H9 (cell line): ENCODE measurements at regions not wholly inside any gene's neighbourhood (a gene's known extent, or its start where the extent isn't known, plus 50 kb on each side); places are given as distances from the start of the nearest gene placed in this dataset.

Experiments used
- DNase-seq: peaks from one replicate; pipeline ENCODE4 v3.0.0-alpha.2; 2017
- H2AFZ ChIP-seq: one replicate; pipeline ENCODE4 v1.6.1; 2013; ENCODE audit warnings: mild to moderate bottlenecking, low read length, control low read depth, moderate library complexity
- H2AK5ac ChIP-seq: 2 replicates; pipeline ENCODE4 v1.6.1; 2013; ENCODE audit warnings: low read length, control low read depth, mixed read lengths; ENCODE audit not compliant: insufficient read length
- H2BK120ac ChIP-seq: one replicate; pipeline ENCODE4 v1.6.1; 2013; ENCODE audit warnings: low read depth, mild to moderate bottlenecking, low read length, control low read depth, inconsistent platforms; ENCODE audit not compliant: poor library complexity, severe bottlenecking
- H2BK12ac ChIP-seq: 2 replicates; pipeline ENCODE4 v1.6.1; 2013; ENCODE audit warnings: low read length, control low read depth, mixed read lengths, low read depth; ENCODE audit not compliant: insufficient read length
- H2BK15ac ChIP-seq: 2 replicates; pipeline ENCODE4 v1.6.1; 2013; ENCODE audit warnings: low read depth, low read length, control low read depth
- H2BK20ac ChIP-seq: one replicate; pipeline ENCODE4 v1.6.1; 2013; ENCODE audit warnings: low read depth, mild to moderate bottlenecking, low read length, control low read depth, inconsistent platforms; ENCODE audit not compliant: poor library complexity, severe bottlenecking
- H2BK5ac ChIP-seq: 2 replicates; pipeline ENCODE4 v1.6.1; 2013; ENCODE audit warnings: low read length, control low read depth, mixed read lengths; ENCODE audit not compliant: insufficient read length
- H3K14ac ChIP-seq: 2 replicates; pipeline ENCODE4 v1.6.1; 2013; ENCODE audit warnings: low read length, control low read depth; ENCODE audit not compliant: insufficient read depth
- H3K18ac ChIP-seq: 2 replicates; pipeline ENCODE4 v1.6.1; 2013; ENCODE audit warnings: low read depth, mild to moderate bottlenecking, mixed read lengths, low read length, control low read depth; ENCODE audit not compliant: insufficient read length
- H3K23ac ChIP-seq: 2 replicates; pipeline ENCODE4 v1.6.1; 2013; ENCODE audit warnings: low read length, control low read depth, mixed read lengths, low read depth; ENCODE audit not compliant: insufficient read length
- H3K23me2 ChIP-seq: 2 replicates; pipeline ENCODE4 v1.6.1; 2013; ENCODE audit warnings: low read depth, mild to moderate bottlenecking, mixed read lengths, low read length, control low read depth; ENCODE audit not compliant: insufficient read length, poor library complexity, severe bottlenecking
- H3K27ac ChIP-seq: 2 replicates; pipeline ENCODE4 v1.5.1; 2013; ENCODE audit warnings: low read length, control low read depth, mixed read lengths, low read depth; ENCODE audit not compliant: insufficient read length
- H3K27me3 ChIP-seq: 2 replicates; pipeline ENCODE4 v1.6.1; 2013; ENCODE audit warnings: low read length, control low read depth, inconsistent platforms; ENCODE audit not compliant: insufficient read depth
- H3K4ac ChIP-seq: 2 replicates; pipeline ENCODE4 v1.6.1; 2013; ENCODE audit warnings: low read depth, mild to moderate bottlenecking, control low read depth, inconsistent platforms, low read length, moderate library complexity
- H3K4me1 ChIP-seq: 2 replicates; pipeline ENCODE4 v1.6.1; 2013; ENCODE audit warnings: low read length, control low read depth, inconsistent platforms; ENCODE audit not compliant: insufficient read depth
- H3K4me2 ChIP-seq: 2 replicates; pipeline ENCODE4 v1.6.1; 2013; ENCODE audit warnings: low read length, control low read depth, mixed read lengths; ENCODE audit not compliant: insufficient read length, insufficient read depth
- H3K56ac ChIP-seq: 2 replicates; pipeline ENCODE4 v1.6.1; 2013; ENCODE audit warnings: low read depth, mild to moderate bottlenecking, mixed read lengths, low read length, control low read depth; ENCODE audit not compliant: insufficient read length
- H3K79me1 ChIP-seq: 2 replicates; pipeline ENCODE4 v1.6.1; 2013; ENCODE audit warnings: low read depth, mild to moderate bottlenecking, moderate library complexity, low read length, control low read depth, inconsistent platforms; ENCODE audit not compliant: insufficient read depth, poor library complexity, severe bottlenecking
- H3K79me2 ChIP-seq: 2 replicates; pipeline ENCODE4 v1.6.1; 2013; ENCODE audit warnings: low read length, control low read depth, inconsistent platforms; ENCODE audit not compliant: insufficient read depth
- H3K9ac ChIP-seq: 2 replicates; pipeline ENCODE4 v1.6.1; 2013; ENCODE audit warnings: low read length, control low read depth, mixed read lengths; ENCODE audit not compliant: insufficient read length; ENCODE audit errors: extremely low read depth
- H3K9me3 ChIP-seq: one replicate; pipeline ENCODE4 v1.6.1; 2013; ENCODE audit warnings: low read depth, low read length, inconsistent platforms; ENCODE audit not compliant: control insufficient read depth
- H3T11ph ChIP-seq: one replicate; pipeline ENCODE4 v1.6.1; 2013; ENCODE audit warnings: mild to moderate bottlenecking, low read length, control low read depth, inconsistent platforms
- H4K20me1 ChIP-seq: one replicate; pipeline ENCODE4 v1.6.1; 2013; ENCODE audit not compliant: control insufficient read depth, insufficient read length, insufficient read depth
- H4K5ac ChIP-seq: 2 replicates; pipeline ENCODE4 v1.6.1; 2013; ENCODE audit warnings: low read depth, mild to moderate bottlenecking, mixed read lengths, low read length, control low read depth; ENCODE audit not compliant: insufficient read length
- H4K8ac ChIP-seq: replicated peaks from 2 replicates; pipeline ENCODE4 v1.6.1; 2013; ENCODE audit warnings: low read length, control low read depth, mixed read lengths, low read depth; ENCODE audit not compliant: insufficient read length
- H4K91ac ChIP-seq: 2 replicates; pipeline ENCODE4 v1.6.1; 2013; ENCODE audit warnings: low read depth, mild to moderate bottlenecking, moderate library complexity, mixed read lengths, low read length, control low read depth; ENCODE audit not compliant: insufficient read length
- H3K27ac Mint-ChIP-seq, 3 experiments: 2 replicates in 2 of 3; 3 replicates in 1 of 3; pipeline ENCODE4 v1.8.0; 2020 to 2021; ENCODE audit warnings: mixed read lengths in 3 of 3, mild to moderate bottlenecking in 1 of 3, moderate library complexity in 1 of 3
- H3K27me3 Mint-ChIP-seq: 2 replicates; pipeline ENCODE4 v1.8.0; 2021; ENCODE audit warnings: low read depth, mild to moderate bottlenecking, moderate library complexity, mixed read lengths
- H3K36me3 Mint-ChIP-seq, 3 experiments: 2 replicates in 2 of 3; 3 replicates in 1 of 3; pipeline ENCODE4 v1.8.0; 2020 to 2021; ENCODE audit warnings: low read depth in 3 of 3, mixed read lengths in 3 of 3; ENCODE audit not compliant: insufficient read depth in 1 of 3
- H3K4me1 Mint-ChIP-seq, 2 experiments: 2 replicates each; pipeline ENCODE4 v1.8.0; 2020; ENCODE audit warnings: mixed read lengths in 2 of 2
- H3K4me3 Mint-ChIP-seq, 2 experiments: 2 replicates in 1 of 2; 3 replicates in 1 of 2; pipeline ENCODE4 v1.8.0; 2020 to 2021; ENCODE audit warnings: mild to moderate bottlenecking in 2 of 2, mixed read lengths in 2 of 2, moderate library complexity in 1 of 2
- H3K9me3 Mint-ChIP-seq, 2 experiments: 2 replicates in 1 of 2; 3 replicates in 1 of 2; pipeline ENCODE4 v1.8.0; 2020; ENCODE audit warnings: mild to moderate bottlenecking in 2 of 2, mixed read lengths in 2 of 2, moderate library complexity in 1 of 2
- WGBS: extraction: QIAGEN DNeasy Blood & Tissue Kit; methylation state at CpG from one replicate; pipeline ENCODE4 v1.1.7; 2013; ENCODE audit warnings: missing lambda C conversion rate, low lambda C conversion rate, mixed read lengths; ENCODE audit not compliant: insufficient read length; ENCODE audit errors: extremely low coverage; 5-methylcytosine and 5-hydroxymethylcytosine counted together
- TF ChIP-seq, protein P1 (sequence below): fragments of 200-600 bp; sonication (generic); conservative IDR thresholded peaks from 3 replicates; pipeline ENCODE4 v1.8.0; 2021; ENCODE audit warnings: antibody characterized with exemption, mild to moderate bottlenecking

DNA sequence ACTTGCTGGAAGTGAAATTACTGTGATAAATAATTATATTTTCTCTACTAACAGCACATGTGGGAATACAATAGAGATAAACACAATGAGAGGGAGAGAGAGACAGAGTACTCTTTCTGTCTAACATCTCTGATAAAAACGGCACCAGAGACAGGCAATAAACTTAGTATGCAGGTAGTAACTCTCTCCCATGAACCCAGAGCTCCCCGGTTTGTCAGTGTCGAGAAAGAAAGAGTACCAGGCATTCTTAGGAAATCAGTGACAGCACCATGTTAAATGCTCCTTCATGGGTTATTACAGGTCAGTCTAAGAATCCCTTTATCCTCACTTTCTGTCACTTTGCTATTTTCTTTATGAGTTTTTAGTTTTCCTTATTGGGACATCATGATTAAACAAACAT, 110.7 kb upstream of the EPHA3 start:
- Mint-ChIP-seq H3K27me3 (no peaks in the 10 kb centered on the region), H3K27ac (0 out of 7 replicates have a peak overlapping the region, but pooled peaks of 1 of the 3 experiments have one; percentile 30), H3K36me3 (peaks cover 0 to 3% (median 0%) of the 10 kb centered on the region in 3 experiments; a peak in 2 of 7 replicates), H3K9me3 (peaks cover 3 to 4% of the 10 kb centered on the region in 2 experiments; a peak in 3 of 5 replicates), H3K4me3 (no peak overlapping the region), H3K4me1 (peaks cover 8 to 10% of the 10 kb centered on the region in 2 experiments)
- H3K23me2 ChIP-seq: no peaks in the 10 kb centered on the region
- H3K4me2 ChIP-seq: no peak overlapping the region
- H4K91ac ChIP-seq: no peak overlapping the region
- no peak overlapping the region for H3K18ac ChIP-seq
- no CpG with 5 or more reads among the region's 3 CpGs for WGBS
- H2BK5ac ChIP-seq: no peak overlapping the region
- no peak overlapping the region for H3K23ac ChIP-seq
- no peak overlapping the region for H2AK5ac ChIP-seq
- H4K8ac ChIP-seq: no peak overlapping the region
- no peak overlapping the region for H2BK12ac ChIP-seq
- H3K4ac ChIP-seq: no peak overlapping the region
- TF ChIP-seq, protein P1, sequence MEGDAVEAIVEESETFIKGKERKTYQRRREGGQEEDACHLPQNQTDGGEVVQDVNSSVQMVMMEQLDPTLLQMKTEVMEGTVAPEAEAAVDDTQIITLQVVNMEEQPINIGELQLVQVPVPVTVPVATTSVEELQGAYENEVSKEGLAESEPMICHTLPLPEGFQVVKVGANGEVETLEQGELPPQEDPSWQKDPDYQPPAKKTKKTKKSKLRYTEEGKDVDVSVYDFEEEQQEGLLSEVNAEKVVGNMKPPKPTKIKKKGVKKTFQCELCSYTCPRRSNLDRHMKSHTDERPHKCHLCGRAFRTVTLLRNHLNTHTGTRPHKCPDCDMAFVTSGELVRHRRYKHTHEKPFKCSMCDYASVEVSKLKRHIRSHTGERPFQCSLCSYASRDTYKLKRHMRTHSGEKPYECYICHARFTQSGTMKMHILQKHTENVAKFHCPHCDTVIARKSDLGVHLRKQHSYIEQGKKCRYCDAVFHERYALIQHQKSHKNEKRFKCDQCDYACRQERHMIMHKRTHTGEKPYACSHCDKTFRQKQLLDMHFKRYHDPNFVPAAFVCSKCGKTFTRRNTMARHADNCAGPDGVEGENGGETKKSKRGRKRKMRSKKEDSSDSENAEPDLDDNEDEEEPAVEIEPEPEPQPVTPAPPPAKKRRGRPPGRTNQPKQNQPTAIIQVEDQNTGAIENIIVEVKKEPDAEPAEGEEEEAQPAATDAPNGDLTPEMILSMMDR: no peak
- no peak overlapping the region for H3K27ac ChIP-seq
- no peak overlapping the region for H3K9ac ChIP-seq
- no peak overlapping the region for H2BK120ac ChIP-seq
- H4K20me1 ChIP-seq: no peaks in the 10 kb centered on the region
- no peak overlapping the region for H4K5ac ChIP-seq
- H3K9me3 ChIP-seq: no peaks in the 10 kb centered on the region
- no peaks in the 10 kb centered on the region for H3K79me1 ChIP-seq
- no peak overlapping the region for H3T11ph ChIP-seq
- H3K14ac ChIP-seq: no peak overlapping the region
- H2BK20ac ChIP-seq: no peak overlapping the region
- no peak overlapping the region for H2BK15ac ChIP-seq
- H3K4me1 ChIP-seq: peaks cover 5% of the 10 kb centered on the region; the same call in 1 of the 2 replicates
- H3K27me3 ChIP-seq: no peaks in the 10 kb centered on the region
- no peak for DNase-seq
- H2AFZ ChIP-seq: no peak overlapping the region
- no peaks in the 10 kb centered on the region for H3K79me2 ChIP-seq
- H3K56ac ChIP-seq: no peak overlapping the region
